ENCODE measurements at regions not wholly inside any gene's neighbourhood (a gene's known extent, or its start where the extent isn't known, plus 50 kb on each side); places are given as distances from the start of the nearest gene placed in this dataset.

DNA sequence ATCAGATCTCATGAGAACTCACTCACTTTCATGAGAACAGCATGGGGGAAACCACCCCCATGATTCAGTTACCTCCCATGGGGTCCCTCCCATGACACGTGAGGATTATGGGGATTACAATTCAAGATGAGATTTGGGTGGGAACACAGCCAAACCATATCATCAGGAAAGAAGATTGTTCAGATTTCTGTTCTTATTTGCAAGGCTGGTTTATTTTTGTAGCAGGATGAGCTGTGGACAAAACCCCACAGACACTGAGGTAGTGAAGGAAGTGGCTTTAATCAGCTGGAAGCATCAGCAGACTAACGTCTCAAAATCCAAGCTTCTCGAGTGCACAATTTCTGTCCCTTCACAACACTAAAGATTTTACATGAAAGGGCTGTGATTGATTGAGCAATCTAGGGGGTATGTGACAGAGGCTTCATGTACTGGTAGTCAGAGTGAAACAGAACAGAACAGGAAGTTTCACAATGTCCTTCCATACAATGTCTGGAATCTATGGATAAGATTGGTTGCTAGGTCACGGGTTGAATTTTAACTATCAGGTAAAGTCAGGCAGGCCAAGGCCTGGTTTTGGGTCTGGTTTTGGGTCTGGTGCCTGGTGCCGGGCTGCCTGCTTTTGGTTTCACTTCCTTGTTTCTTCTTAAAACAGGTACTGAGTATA is 91.3 kb upstream of the ZNF366 start:
- TF ChIP-seq EP300 (IDR thresholded peaks at IDR 0.05), result no peak
- TF ChIP-seq POLR2A (IDR thresholded peaks at IDR 0.05), result no peak
